GM12878 (cell line): ENCODE measurements at regions not wholly inside any gene's neighbourhood (a gene's known extent, or its start where the extent isn't known, plus 50 kb on each side); places are given as distances from the start of the nearest gene placed in this dataset.

ENCODE experiments used
- ATAC-seq: fragments of 200-7000 bp; cut with Tn5 transposase; 3 replicates; pipeline ENCODE4 v1.9.1; 2020; ENCODE audit warnings: mild to moderate bottlenecking, moderate library complexity
- BruUV-seq: library from RNA; stranded (reverse); fragments of 400-500 nt; replicated peaks from 2 replicates; lab custom pipeline; 2021; lab: Mats Ljungman, UMichigan
- CTCF ChIA-PET: fragments of 300-600 bp; sonication (Branson Sonifier 250); formaldehyde crosslinking; extraction: SDS; loops from one replicate; lab custom pipeline; 2021; ENCODE audit warnings: inconsistent platforms; lab: Yijun Ruan, JAX
- POLR2A ChIA-PET: fragments of 350-600 bp; formaldehyde crosslinking; extraction: SDS; loops from one replicate; lab custom pipeline; 2021; ENCODE audit warnings: inconsistent platforms; lab: Charles Lee
- RAD21 ChIA-PET: fragments of 300-600 bp; sonication (Branson Sonifier 250); formaldehyde crosslinking; loops from one replicate; lab custom pipeline; 2023; ENCODE audit warnings: antibody characterized with exemption; ENCODE audit not compliant: unreplicated experiment; lab: Charles Lee
- SMC1A ChIA-PET: fragments of 300-600 bp; sonication (Branson Sonifier 250); formaldehyde crosslinking; loops from one replicate; lab custom pipeline; 2023; ENCODE audit not compliant: unreplicated experiment, uncharacterized antibody; lab: Charles Lee
- DNase-seq: peaks from one replicate; pipeline ENCODE4 v3.0.0-alpha.2; 2011; ENCODE audit warnings: low read depth, low spot score
- FAIRE-seq: peaks from 3 replicates; lab custom pipeline; 2011; peaks lifted over from hg19 to GRCh38; lab: Jason Lieb, UNC
- H2AFZ ChIP-seq: 2 replicates; pipeline ENCODE4 v1.6.0; 2011; ENCODE audit warnings: low read depth, low read length, control low read depth; ENCODE audit not compliant: control insufficient read depth
- H3K27ac ChIP-seq: 2 replicates; pipeline ENCODE4 v1.5.1; 2011; ENCODE audit warnings: control low read depth; ENCODE audit not compliant: control insufficient read depth, insufficient read depth
- H3K27me3 ChIP-seq, 2 experiments: replicated peaks in 1 of 2; 2 replicates each; pipeline versions ENCODE4 v1.6.0 to v1.6.1; 2011; ENCODE audit warnings: low read length in 1 of 2; ENCODE audit not compliant: control insufficient read depth in 2 of 2, insufficient read depth in 2 of 2
- H3K36me3 ChIP-seq, 2 experiments: 2 replicates each; pipeline ENCODE4 v1.5.1; 2011; ENCODE audit warnings: low read length in 1 of 2; ENCODE audit not compliant: control insufficient read depth in 2 of 2, insufficient read depth in 2 of 2
- H3K4me1 ChIP-seq: 2 replicates; pipeline ENCODE4 v1.6.1; 2011; ENCODE audit warnings: mild to moderate bottlenecking, low read length, moderate library complexity, mixed read lengths; ENCODE audit not compliant: control insufficient read depth, insufficient read depth
- H3K4me2 ChIP-seq: 2 replicates; pipeline ENCODE4 v1.6.0; 2011; ENCODE audit warnings: control low read depth; ENCODE audit not compliant: control insufficient read depth, insufficient read depth
- H3K4me3 ChIP-seq: fragments of 200-600 bp; sonication (generic); 2 replicates; pipeline ENCODE4 v1.5.1; 2016
- H3K79me2 ChIP-seq: 2 replicates; pipeline ENCODE4 v1.6.0; 2011; ENCODE audit warnings: low read length; ENCODE audit not compliant: control insufficient read depth, insufficient read depth
- H3K9ac ChIP-seq: 2 replicates; pipeline ENCODE4 v1.8.0; 2011; ENCODE audit warnings: low read length, control low read depth, mixed read lengths; ENCODE audit not compliant: control insufficient read depth, insufficient read depth
- H3K9me3 ChIP-seq: replicated peaks from 3 replicates; pipeline ENCODE4 v1.5.1; 2011; ENCODE audit warnings: mild to moderate bottlenecking, low read length; ENCODE audit not compliant: control insufficient read depth, insufficient read depth
- H4K20me1 ChIP-seq: 2 replicates; pipeline ENCODE4 v1.6.0; 2011; ENCODE audit not compliant: control insufficient read depth, insufficient read depth
- BRCA1 ChIP-seq: IDR thresholded peaks from 2 replicates; pipeline ENCODE4 v1.6.1; 2011; ENCODE audit warnings: low read depth, low read length, improper control_type of control experiment
- HDGF ChIP-seq: fragments of 450-650 bp; IDR thresholded peaks from 2 replicates; pipeline ENCODE4 v1.6.1; 2016; ENCODE audit warnings: antibody characterized with exemption
- JUNB ChIP-seq: IDR thresholded peaks from 2 replicates; pipeline ENCODE4 v1.6.1; 2016; ENCODE audit warnings: antibody characterized with exemption, mild to moderate bottlenecking
- MXI1 ChIP-seq: fragments of 150-350 bp; IDR thresholded peaks from 2 replicates; pipeline ENCODE4 v1.6.1; 2011; ENCODE audit warnings: low read depth, mild to moderate bottlenecking, inconsistent platforms, low read length, improper control_type of control experiment
- MYC ChIP-seq: IDR thresholded peaks from 2 replicates; pipeline ENCODE4 v1.6.1; 2011; ENCODE audit warnings: mild to moderate bottlenecking, low read length, moderate library complexity, inconsistent platforms; ENCODE audit not compliant: insufficient read depth, insufficient replicate concordance, insufficient read length, severe bottlenecking
- SUZ12 ChIP-seq: fragments of 200-600 bp; sonication (generic); IDR thresholded peaks from one replicate; pipeline ENCODE4 v1.6.1; 2018; ENCODE audit warnings: antibody characterized with exemption, mild to moderate bottlenecking; ENCODE audit not compliant: unreplicated experiment
- YY1 ChIP-seq: IDR thresholded peaks from 2 replicates; pipeline ENCODE4 v1.6.1; 2011; ENCODE audit warnings: low read depth, mild to moderate bottlenecking, low read length
- WGBS: methylation state at CpG from one replicate; pipeline ENCODE4 v1.1.6; 2016; ENCODE audit warnings: low lambda C conversion rate; ENCODE audit not compliant: insufficient replicate concordance, insufficient coverage; ENCODE audit errors: missing lambda C conversion rate; 5-methylcytosine and 5-hydroxymethylcytosine counted together
- in situ Hi-C: fragments of 300-500 bp; cut with MboI; formaldehyde crosslinking; loops from 9 replicates; pipeline ENCODE4 v1.14.3; 2018; ENCODE audit warnings: mixed read lengths
- intact Hi-C: fragments of 100-400 bp; cut with micrococcal nuclease; formaldehyde crosslinking; loops from one replicate; pipeline ENCODE4 v1.14.2; 2022; ENCODE audit not compliant: unreplicated experiment
- TF ChIP-seq, protein P1 (sequence below): IDR thresholded peaks from 2 replicates; pipeline ENCODE4 v1.6.1; 2012; ENCODE audit warnings: mild to moderate bottlenecking, low read depth, low read length
- TF ChIP-seq, protein P2 (sequence below): fragments of 450-650 bp; IDR thresholded peaks from 2 replicates; pipeline ENCODE4 v1.6.1; 2018; ENCODE audit warnings: mild to moderate bottlenecking, low read depth, moderate library complexity; ENCODE audit not compliant: partially characterized antibody
- TF ChIP-seq, protein P3 (sequence below): fragments of 450-650 bp; IDR thresholded peaks from 2 replicates; pipeline ENCODE4 v1.6.1; 2017; ENCODE audit warnings: mild to moderate bottlenecking, low read depth, inconsistent platforms; ENCODE audit not compliant: poor library complexity, severe bottlenecking
- TF ChIP-seq, protein P4 (sequence below): fragments of 450-650 bp; formaldehyde crosslinking; IDR thresholded peaks from 2 replicates; pipeline ENCODE4 v1.4.0; 2022; ENCODE audit warnings: mild to moderate bottlenecking, moderate library complexity

DNA sequence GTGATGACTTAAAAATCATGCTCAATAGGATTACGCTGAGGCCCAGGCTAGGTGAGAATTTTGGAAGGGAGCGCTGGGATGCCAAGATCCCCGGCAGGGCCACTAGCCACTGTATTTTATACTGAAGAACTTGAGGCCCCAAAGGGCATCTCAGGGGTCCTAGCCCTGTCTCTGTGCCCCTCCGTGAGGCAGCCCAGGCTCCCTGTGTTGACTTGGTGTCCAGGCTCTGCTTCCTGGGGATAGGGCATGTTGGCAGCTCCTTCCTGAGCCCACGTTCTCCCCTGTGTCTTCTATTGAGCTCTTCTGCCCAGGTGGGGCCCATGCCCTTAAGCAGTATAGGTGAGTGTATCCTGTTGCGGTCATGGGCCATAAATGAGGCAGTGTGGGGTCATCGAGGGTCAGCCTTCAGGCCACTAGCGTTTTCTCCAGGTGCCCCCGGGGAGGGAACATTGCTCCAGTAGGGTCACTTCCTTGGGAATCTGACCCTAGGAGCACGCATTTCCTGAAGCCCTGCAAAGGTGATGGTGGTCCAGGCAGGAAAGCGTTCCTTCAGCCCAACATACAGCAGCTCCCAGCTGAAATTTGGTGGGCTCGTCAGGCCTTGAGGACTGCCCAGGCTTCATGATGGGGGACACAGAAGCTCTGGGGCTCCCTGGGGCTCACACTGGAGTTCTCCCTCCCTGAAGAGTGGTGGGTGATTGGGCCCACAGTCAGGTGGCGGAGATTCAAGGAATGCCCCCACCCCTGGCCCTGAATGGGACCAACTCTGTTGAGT lies 189.4 kb downstream of the UBE3A start:
- no peaks in the 10 kb centered on the region; the same call in 2 of the 3 replicates for H3K9me3 ChIP-seq
- ATAC-seq (no peak), DNase-seq (no peak), FAIRE-seq (no peak)
- intact Hi-C loops (no loop called here), in situ Hi-C loops (no loop called here)
- SMC1A ChIA-PET, result no interaction called here
- H3K4me3 ChIP-seq, result no peak overlapping the region
- BruUV-seq, result no TSS peak
- 21% methylated on average over 13 of the region's 13 CpGs for WGBS
- POLR2A ChIA-PET, result no interaction called here
- RAD21 ChIA-PET, result no interaction called here
- no peaks in the 10 kb centered on the region for H3K36me3 ChIP-seq
- no peaks in the 10 kb centered on the region for H4K20me1 ChIP-seq
- no peak overlapping the region for H2AFZ ChIP-seq
- no peak overlapping the region for H3K9ac ChIP-seq
- no peaks in the 10 kb centered on the region for H3K27me3 ChIP-seq
- no peaks in the 10 kb centered on the region for H3K79me2 ChIP-seq
- H3K27ac ChIP-seq, result no peak overlapping the region
- H3K4me2 ChIP-seq, result no peak overlapping the region
- no peaks in the 10 kb centered on the region for H3K4me1 ChIP-seq
- CTCF ChIA-PET, result no interaction called here
- TF ChIP-seq, protein P1, sequence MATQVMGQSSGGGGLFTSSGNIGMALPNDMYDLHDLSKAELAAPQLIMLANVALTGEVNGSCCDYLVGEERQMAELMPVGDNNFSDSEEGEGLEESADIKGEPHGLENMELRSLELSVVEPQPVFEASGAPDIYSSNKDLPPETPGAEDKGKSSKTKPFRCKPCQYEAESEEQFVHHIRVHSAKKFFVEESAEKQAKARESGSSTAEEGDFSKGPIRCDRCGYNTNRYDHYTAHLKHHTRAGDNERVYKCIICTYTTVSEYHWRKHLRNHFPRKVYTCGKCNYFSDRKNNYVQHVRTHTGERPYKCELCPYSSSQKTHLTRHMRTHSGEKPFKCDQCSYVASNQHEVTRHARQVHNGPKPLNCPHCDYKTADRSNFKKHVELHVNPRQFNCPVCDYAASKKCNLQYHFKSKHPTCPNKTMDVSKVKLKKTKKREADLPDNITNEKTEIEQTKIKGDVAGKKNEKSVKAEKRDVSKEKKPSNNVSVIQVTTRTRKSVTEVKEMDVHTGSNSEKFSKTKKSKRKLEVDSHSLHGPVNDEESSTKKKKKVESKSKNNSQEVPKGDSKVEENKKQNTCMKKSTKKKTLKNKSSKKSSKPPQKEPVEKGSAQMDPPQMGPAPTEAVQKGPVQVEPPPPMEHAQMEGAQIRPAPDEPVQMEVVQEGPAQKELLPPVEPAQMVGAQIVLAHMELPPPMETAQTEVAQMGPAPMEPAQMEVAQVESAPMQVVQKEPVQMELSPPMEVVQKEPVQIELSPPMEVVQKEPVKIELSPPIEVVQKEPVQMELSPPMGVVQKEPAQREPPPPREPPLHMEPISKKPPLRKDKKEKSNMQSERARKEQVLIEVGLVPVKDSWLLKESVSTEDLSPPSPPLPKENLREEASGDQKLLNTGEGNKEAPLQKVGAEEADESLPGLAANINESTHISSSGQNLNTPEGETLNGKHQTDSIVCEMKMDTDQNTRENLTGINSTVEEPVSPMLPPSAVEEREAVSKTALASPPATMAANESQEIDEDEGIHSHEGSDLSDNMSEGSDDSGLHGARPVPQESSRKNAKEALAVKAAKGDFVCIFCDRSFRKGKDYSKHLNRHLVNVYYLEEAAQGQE, result no peak
- TF ChIP-seq SUZ12 (no peak), JUNB (no peak), YY1 (no peak), HDGF (no peak), MYC (no peak), MXI1 (no peak), BRCA1 (no peak)
- TF ChIP-seq, protein P2, sequence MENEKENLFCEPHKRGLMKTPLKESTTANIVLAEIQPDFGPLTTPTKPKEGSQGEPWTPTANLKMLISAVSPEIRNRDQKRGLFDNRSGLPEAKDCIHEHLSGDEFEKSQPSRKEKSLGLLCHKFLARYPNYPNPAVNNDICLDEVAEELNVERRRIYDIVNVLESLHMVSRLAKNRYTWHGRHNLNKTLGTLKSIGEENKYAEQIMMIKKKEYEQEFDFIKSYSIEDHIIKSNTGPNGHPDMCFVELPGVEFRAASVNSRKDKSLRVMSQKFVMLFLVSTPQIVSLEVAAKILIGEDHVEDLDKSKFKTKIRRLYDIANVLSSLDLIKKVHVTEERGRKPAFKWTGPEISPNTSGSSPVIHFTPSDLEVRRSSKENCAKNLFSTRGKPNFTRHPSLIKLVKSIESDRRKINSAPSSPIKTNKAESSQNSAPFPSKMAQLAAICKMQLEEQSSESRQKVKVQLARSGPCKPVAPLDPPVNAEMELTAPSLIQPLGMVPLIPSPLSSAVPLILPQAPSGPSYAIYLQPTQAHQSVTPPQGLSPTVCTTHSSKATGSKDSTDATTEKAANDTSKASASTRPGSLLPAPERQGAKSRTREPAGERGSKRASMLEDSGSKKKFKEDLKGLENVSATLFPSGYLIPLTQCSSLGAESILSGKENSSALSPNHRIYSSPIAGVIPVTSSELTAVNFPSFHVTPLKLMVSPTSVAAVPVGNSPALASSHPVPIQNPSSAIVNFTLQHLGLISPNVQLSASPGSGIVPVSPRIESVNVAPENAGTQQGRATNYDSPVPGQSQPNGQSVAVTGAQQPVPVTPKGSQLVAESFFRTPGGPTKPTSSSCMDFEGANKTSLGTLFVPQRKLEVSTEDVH, result no peak
- TF ChIP-seq, protein P3, sequence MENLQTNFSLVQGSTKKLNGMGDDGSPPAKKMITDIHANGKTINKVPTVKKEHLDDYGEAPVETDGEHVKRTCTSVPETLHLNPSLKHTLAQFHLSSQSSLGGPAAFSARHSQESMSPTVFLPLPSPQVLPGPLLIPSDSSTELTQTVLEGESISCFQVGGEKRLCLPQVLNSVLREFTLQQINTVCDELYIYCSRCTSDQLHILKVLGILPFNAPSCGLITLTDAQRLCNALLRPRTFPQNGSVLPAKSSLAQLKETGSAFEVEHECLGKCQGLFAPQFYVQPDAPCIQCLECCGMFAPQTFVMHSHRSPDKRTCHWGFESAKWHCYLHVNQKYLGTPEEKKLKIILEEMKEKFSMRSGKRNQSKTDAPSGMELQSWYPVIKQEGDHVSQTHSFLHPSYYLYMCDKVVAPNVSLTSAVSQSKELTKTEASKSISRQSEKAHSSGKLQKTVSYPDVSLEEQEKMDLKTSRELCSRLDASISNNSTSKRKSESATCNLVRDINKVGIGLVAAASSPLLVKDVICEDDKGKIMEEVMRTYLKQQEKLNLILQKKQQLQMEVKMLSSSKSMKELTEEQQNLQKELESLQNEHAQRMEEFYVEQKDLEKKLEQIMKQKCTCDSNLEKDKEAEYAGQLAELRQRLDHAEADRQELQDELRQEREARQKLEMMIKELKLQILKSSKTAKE, result no peak
- TF ChIP-seq, protein P4, sequence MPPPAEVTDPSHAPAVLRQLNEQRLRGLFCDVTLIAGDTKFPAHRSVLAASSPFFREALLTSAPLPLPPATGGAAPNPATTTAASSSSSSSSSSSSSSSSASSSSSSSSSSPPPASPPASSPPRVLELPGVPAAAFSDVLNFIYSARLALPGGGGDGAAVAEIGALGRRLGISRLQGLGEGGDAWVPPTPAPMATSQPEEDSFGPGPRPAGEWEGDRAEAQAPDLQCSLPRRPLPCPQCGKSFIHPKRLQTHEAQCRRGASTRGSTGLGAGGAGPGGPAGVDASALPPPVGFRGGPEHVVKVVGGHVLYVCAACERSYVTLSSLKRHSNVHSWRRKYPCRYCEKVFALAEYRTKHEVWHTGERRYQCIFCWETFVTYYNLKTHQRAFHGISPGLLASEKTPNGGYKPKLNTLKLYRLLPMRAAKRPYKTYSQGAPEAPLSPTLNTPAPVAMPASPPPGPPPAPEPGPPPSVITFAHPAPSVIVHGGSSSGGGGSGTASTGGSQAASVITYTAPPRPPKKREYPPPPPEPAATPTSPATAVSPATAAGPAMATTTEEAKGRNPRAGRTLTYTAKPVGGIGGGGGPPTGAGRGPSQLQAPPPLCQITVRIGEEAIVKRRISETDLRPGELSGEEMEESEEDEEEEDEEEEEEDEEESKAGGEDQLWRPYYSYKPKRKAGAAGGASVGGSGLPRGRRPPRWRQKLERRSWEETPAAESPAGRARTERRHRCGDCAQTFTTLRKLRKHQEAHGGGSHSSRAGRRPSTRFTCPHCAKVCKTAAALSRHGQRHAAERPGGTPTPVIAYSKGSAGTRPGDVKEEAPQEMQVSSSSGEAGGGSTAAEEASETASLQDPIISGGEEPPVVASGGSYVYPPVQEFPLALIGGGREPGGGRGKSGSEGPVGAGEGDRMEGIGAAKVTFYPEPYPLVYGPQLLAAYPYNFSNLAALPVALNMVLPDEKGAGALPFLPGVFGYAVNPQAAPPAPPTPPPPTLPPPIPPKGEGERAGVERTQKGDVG (CRISPR knock-in tag), result no peak
